CD8-positive, alpha-beta memory T cell (primary cell): ENCODE measurements at regions not wholly inside any gene's neighbourhood (a gene's known extent, or its start where the extent isn't known, plus 50 kb on each side); places are given as distances from the start of the nearest gene placed in this dataset.

Experiments used
- CTCF ChIA-PET: fragments of 350-600 bp; sonication (Branson Sonifier 250); formaldehyde crosslinking; loops from one replicate; lab custom pipeline; 2021; ENCODE audit warnings: antibody characterized with exemption; lab: Charles Lee
- POLR2A ChIA-PET: fragments of 350-600 bp; sonication (Branson Sonifier 250); formaldehyde crosslinking; loops from one replicate; lab custom pipeline; 2021; ENCODE audit warnings: antibody characterized with exemption; lab: Charles Lee
- DNase-seq, 5 donors: peaks; one replicate each; pipeline versions ENCODE4 v3.0.0 to v3.0.0-alpha.2; 2020 to 2022; ENCODE audit warnings: mixed read lengths in 1 of 5
- H3K27ac ChIP-seq: one replicate; pipeline ENCODE4 v1.7.0; 2013; ENCODE audit warnings: low read depth, mild to moderate bottlenecking, low read length, moderate library complexity
- H3K27me3 ChIP-seq: 2 replicates; pipeline ENCODE4 v1.7.0; 2013; ENCODE audit warnings: low read length, mild to moderate bottlenecking; ENCODE audit not compliant: insufficient read depth, poor library complexity, severe bottlenecking
- H3K36me3 ChIP-seq: 2 replicates; pipeline ENCODE4 v1.7.0; 2013; ENCODE audit warnings: mild to moderate bottlenecking, low read length, moderate library complexity; ENCODE audit not compliant: insufficient read depth
- H3K4me1 ChIP-seq: 2 replicates; pipeline ENCODE4 v1.7.0; 2013; ENCODE audit warnings: mild to moderate bottlenecking, low read length, moderate library complexity; ENCODE audit not compliant: insufficient read depth
- H3K4me3 ChIP-seq: 2 replicates; pipeline ENCODE4 v1.7.0; 2013; ENCODE audit warnings: mild to moderate bottlenecking, low read length
- H3K9me3 ChIP-seq: 2 replicates; pipeline ENCODE4 v1.7.0; 2013; ENCODE audit warnings: mild to moderate bottlenecking, low read length
- H3K27ac Mint-ChIP-seq, 8 donors: one replicate each; pipeline ENCODE4 v1.8.0; 2020 to 2021; ENCODE audit warnings: mixed read lengths in 8 of 8, mild to moderate bottlenecking in 6 of 8, inconsistent platforms in 3 of 8, moderate library complexity in 3 of 8
- H3K27me3 Mint-ChIP-seq, 2 donors: one replicate each; pipeline ENCODE4 v1.8.0; 2020 to 2021; ENCODE audit warnings: mixed read lengths in 2 of 2, mild to moderate bottlenecking in 1 of 2, moderate library complexity in 1 of 2
- H3K36me3 Mint-ChIP-seq, 3 donors: one replicate each; pipeline ENCODE4 v1.8.0; 2020 to 2021; ENCODE audit warnings: mixed read lengths in 3 of 3, inconsistent platforms in 1 of 3, mild to moderate bottlenecking in 1 of 3
- H3K4me1 Mint-ChIP-seq, 3 donors: one replicate each; pipeline ENCODE4 v1.8.0; 2020 to 2021; ENCODE audit warnings: mixed read lengths in 3 of 3, inconsistent platforms in 1 of 3, mild to moderate bottlenecking in 1 of 3
- H3K4me3 Mint-ChIP-seq, 7 donors: one replicate each; pipeline ENCODE4 v1.8.0; 2020 to 2021; ENCODE audit warnings: mixed read lengths in 7 of 7, mild to moderate bottlenecking in 6 of 7, moderate library complexity in 4 of 7, inconsistent platforms in 2 of 7
- H3K9me3 Mint-ChIP-seq, 5 donors: one replicate each; pipeline ENCODE4 v1.8.0; 2020 to 2022; ENCODE audit warnings: mixed read lengths in 5 of 5, mild to moderate bottlenecking in 3 of 5, moderate library complexity in 2 of 5, inconsistent platforms in 1 of 5

DNA sequence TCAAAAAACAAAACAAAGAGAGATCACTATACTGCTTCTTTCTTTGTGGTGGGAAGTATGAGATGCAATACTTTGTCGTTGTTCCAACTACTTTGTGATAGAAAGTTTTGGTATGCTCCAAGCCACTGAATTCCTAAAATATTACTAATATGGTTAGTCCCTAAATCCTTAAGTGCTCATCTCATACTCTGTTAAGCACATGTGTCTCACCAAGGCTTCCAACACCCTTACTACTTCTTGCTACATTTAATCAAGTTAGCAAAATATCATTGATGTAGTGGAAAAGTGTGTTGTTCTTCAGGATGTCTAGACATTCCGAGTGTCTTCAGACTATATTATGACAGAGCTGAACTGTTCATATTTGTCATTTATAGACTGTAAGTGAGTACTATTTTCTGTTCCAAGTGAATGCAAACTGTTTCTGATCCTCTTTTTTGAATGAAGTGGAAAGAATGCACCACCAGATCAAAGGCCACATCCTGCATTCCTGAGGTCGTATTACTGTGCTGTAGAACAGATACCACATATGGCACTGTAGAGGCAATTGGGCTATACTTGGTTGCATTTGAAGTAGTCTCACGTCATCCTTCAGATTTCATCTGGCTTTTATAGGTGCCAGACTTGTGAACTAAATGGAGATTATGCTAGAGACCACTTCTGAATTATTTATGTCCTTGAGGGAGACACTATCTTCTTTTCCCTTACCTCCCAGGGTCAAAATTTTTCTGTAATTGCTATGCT lies 298.4 kb upstream of the ZNF521 start:
- Histone ChIP-seq H3K27ac (no peak overlapping the region), H3K9me3 (no peaks in the 10 kb centered on the region), H3K27me3 (no peaks in the 10 kb centered on the region), H3K4me3 (no peak overlapping the region), H3K4me1 (no peaks in the 10 kb centered on the region), H3K36me3 (no peaks in the 10 kb centered on the region)
- ChIA-PET POLR2A (no interaction called here), CTCF (no interaction called here)
- Mint-ChIP-seq H3K4me3 (no peak overlapping the region), H3K4me1 (no peaks in the 10 kb centered on the region), H3K36me3 (no peaks in the 10 kb centered on the region), H3K27ac (no peak overlapping the region), H3K9me3 (peaks cover 0 to 6% (median 0%) of the 10 kb centered on the region in 5 donors), H3K27me3 (no peaks in the 10 kb centered on the region)
- DNase-seq, result no peak

- ChIA-PET CTCF (no interaction called here), POLR2A (no interaction called here)
- Mint-ChIP-seq H3K4me3 (no peak overlapping the region), H3K36me3 (no peaks in the 10 kb centered on the region), H3K4me1 (no peaks in the 10 kb centered on the region), H3K27ac (peak overlapping the region in 1 of 8 donors; percentile 82), H3K9me3 (peaks cover 0 to 4% (median 0%) of the 10 kb centered on the region in 5 donors), H3K27me3 (no peaks in the 10 kb centered on the region)
- no peak overlapping the region for H3K4me3 ChIP-seq
- H3K9me3 ChIP-seq, result no peaks in the 10 kb centered on the region
- DNase-seq, result no peak
- H3K27me3 ChIP-seq, result no peaks in the 10 kb centered on the region
- no peaks in the 10 kb centered on the region for H3K36me3 ChIP-seq
- H3K27ac ChIP-seq, result no peak overlapping the region
- H3K4me1 ChIP-seq, result no peaks in the 10 kb centered on the region
Observed at GRCh38 chr18:25648716-25649260, 296.8 kb upstream of the ZNF521 start.

- H3K4me1 Mint-ChIP-seq, result no peaks in the 10 kb centered on the region
- POLR2A ChIA-PET, result no interaction called here
- no peak overlapping the region for H3K4me3 Mint-ChIP-seq
- H3K27ac ChIP-seq, result no peak overlapping the region
- no peaks in the 10 kb centered on the region for H3K9me3 ChIP-seq
- peak overlapping the region in 1 of 8 donors; percentile 43 for H3K27ac Mint-ChIP-seq
- H3K27me3 ChIP-seq, result no peaks in the 10 kb centered on the region
- no peak overlapping the region for H3K4me3 ChIP-seq
- no peaks in the 10 kb centered on the region for H3K36me3 ChIP-seq
- no peaks in the 10 kb centered on the region for H3K36me3 Mint-ChIP-seq
- H3K9me3 Mint-ChIP-seq, result peaks cover 0 to 4% (median 0%) of the 10 kb centered on the region in 5 donors
- no peaks in the 10 kb centered on the region for H3K4me1 ChIP-seq
- CTCF ChIA-PET, result no interaction called here
- no peaks in the 10 kb centered on the region for H3K27me3 Mint-ChIP-seq
- DNase-seq, result no peak
Observed at GRCh38 chr18:25647404-25647803, 295.4 kb upstream of the ZNF521 start.

- no peaks in the 10 kb centered on the region for H3K27me3 Mint-ChIP-seq
- Histone ChIP-seq H3K27ac (no peak overlapping the region), H3K27me3 (no peaks in the 10 kb centered on the region), H3K36me3 (no peaks in the 10 kb centered on the region), H3K4me3 (no peak overlapping the region), H3K4me1 (no peaks in the 10 kb centered on the region), H3K9me3 (no peaks in the 10 kb centered on the region)
- H3K9me3 Mint-ChIP-seq, result peaks cover 0 to 4% (median 0%) of the 10 kb centered on the region in 5 donors
- H3K36me3 Mint-ChIP-seq, result no peaks in the 10 kb centered on the region
- H3K4me1 Mint-ChIP-seq, result no peaks in the 10 kb centered on the region
- ChIA-PET CTCF (no interaction called here), POLR2A (no interaction called here)
- no peak overlapping the region for H3K4me3 Mint-ChIP-seq
- H3K27ac Mint-ChIP-seq, result no peak overlapping the region
- DNase-seq, result no peak
Observed at GRCh38 chr18:25646971-25647370, 295.0 kb upstream of the ZNF521 start.

DNA sequence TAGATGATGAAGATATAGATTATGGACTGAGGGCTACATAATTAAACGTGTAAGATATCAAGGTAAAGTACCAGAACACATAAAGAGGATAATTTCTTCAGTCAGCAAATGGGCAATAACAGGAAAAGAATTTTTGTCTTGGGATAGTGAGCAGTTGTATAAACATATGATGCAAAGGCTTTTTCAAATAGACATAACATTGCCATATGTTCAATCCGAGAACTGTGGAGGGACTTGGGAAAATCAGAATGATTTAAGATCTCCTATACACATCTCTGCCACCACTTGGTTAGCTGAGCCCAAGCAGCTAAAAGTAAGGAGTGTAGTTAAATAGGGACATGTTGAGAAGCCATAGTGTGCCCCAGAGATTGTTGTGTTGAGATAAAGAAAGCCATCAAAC lies 287.6 kb upstream of the ZNF521 start:
- H3K36me3 ChIP-seq, result no peaks in the 10 kb centered on the region

DNA sequence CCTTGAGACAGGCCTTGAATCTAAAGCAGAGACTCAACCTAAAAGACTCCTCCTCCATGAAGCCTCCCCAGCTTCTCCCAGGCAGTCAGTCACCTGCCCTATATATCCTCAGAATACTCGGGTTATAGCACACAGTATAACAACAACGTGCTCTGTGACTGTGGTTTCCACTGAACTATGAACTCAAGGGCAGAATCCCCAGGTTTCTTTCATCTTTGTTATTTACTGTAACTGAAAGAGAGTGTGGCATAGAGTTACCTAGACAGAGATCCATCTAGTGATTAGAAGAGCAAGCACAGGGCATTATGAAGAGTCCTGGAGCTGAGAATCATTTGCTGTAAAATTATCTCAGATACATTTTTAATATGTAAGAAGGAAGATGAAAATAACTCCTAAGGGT lies 281.6 kb upstream of the ZNF521 start:
- ChIA-PET POLR2A (no interaction called here), CTCF (no interaction called here)
- no peak overlapping the region for H3K4me3 Mint-ChIP-seq
- H3K9me3 Mint-ChIP-seq, result peaks cover 6 to 14% (median 10%) of the 10 kb centered on the region in 5 donors
- H3K4me1 Mint-ChIP-seq, result no peaks in the 10 kb centered on the region
- Histone ChIP-seq H3K4me1 (no peaks in the 10 kb centered on the region), H3K27ac (no peak overlapping the region), H3K27me3 (no peaks in the 10 kb centered on the region), H3K4me3 (no peak overlapping the region), H3K9me3 (no peaks in the 10 kb centered on the region), H3K36me3 (no peaks in the 10 kb centered on the region)
- DNase-seq, result no peak
- H3K27me3 Mint-ChIP-seq, result peaks cover 0 to 5% of the 10 kb centered on the region in 2 donors
- no peak overlapping the region for H3K27ac Mint-ChIP-seq
- H3K36me3 Mint-ChIP-seq, result no peaks in the 10 kb centered on the region

More for the DNA sequence above, 287.6 kb upstream of the ZNF521 start:
- Mint-ChIP-seq H3K27ac (no peak overlapping the region), H3K36me3 (no peaks in the 10 kb centered on the region), H3K9me3 (peaks cover 0 to 5% (median 2%) of the 10 kb centered on the region in 5 donors), H3K4me1 (no peaks in the 10 kb centered on the region), H3K27me3 (no peaks in the 10 kb centered on the region), H3K4me3 (no peak overlapping the region)
- ChIA-PET POLR2A (no interaction called here), CTCF (no interaction called here)
- H3K9me3 ChIP-seq, result no peaks in the 10 kb centered on the region
- no peaks in the 10 kb centered on the region for H3K4me1 ChIP-seq
- H3K27me3 ChIP-seq, result no peaks in the 10 kb centered on the region
- H3K4me3 ChIP-seq, result no peak overlapping the region
- DNase-seq, result no peak
- H3K27ac ChIP-seq, result no peak overlapping the region

DNA sequence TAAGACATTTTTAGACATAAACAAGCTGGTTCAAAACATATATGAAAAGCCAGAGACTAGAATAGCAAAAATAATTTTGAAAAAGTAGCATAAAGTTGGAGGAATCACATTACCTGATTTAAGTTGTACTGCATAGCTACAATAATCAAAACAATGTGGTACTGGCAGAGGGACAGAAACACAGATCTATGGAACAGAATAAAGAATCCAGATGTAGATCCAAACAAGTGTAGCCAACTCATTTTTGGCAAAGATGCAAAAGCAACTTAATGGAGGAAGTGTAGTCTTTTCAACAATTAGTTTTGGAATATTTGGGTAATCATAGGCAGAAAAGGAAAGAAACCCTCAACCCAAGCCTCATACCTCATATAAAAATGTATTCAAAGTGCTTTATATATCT lies 278.7 kb upstream of the ZNF521 start:
- Mint-ChIP-seq H3K36me3 (no peaks in the 10 kb centered on the region), H3K4me3 (no peak overlapping the region), H3K9me3 (peaks cover 13 to 34% (median 16%) of the 10 kb centered on the region in 5 donors), H3K27me3 (peaks cover 0 to 7% of the 10 kb centered on the region in 2 donors), H3K27ac (no peak overlapping the region), H3K4me1 (no peaks in the 10 kb centered on the region)
- no peak overlapping the region for H3K4me3 ChIP-seq
- H3K27me3 ChIP-seq, result no peaks in the 10 kb centered on the region
- H3K36me3 ChIP-seq, result no peaks in the 10 kb centered on the region
- ChIA-PET CTCF (no interaction called here), POLR2A (no interaction called here)
- H3K27ac ChIP-seq, result no peak overlapping the region
- DNase-seq, result no peak
- no peaks in the 10 kb centered on the region for H3K9me3 ChIP-seq
- H3K4me1 ChIP-seq, result no peaks in the 10 kb centered on the region

DNA sequence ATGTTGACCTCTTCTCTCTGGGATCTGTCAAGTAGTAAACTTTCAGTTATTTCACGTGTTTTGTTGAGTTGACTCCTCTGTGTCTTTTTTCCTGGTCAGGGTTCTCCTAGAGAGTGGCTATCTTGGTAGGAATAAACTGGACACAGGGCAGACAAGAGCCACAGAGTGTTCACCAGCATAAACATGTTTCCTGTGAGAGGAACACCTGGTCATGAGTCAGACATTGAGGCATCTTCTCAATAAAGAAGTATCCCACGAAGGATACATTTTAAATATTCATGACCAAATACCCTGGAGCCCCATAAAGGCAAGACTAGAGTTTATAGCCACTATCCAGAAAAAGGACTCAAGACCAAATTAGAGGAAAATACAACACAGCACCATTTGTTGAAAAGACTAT lies 269.7 kb upstream of the ZNF521 start:
- Mint-ChIP-seq H3K27me3 (no peaks in the 10 kb centered on the region), H3K9me3 (peaks cover 9 to 33% (median 11%) of the 10 kb centered on the region in 5 donors), H3K4me3 (no peak overlapping the region), H3K27ac (no peak overlapping the region), H3K4me1 (no peaks in the 10 kb centered on the region), H3K36me3 (peaks cover 0 to 4% (median 0%) of the 10 kb centered on the region in 3 donors)
- no peak overlapping the region for H3K4me3 ChIP-seq
- no peaks in the 10 kb centered on the region for H3K36me3 ChIP-seq
- no peak overlapping the region for H3K27ac ChIP-seq
- POLR2A ChIA-PET, result no interaction called here
- no peaks in the 10 kb centered on the region for H3K27me3 ChIP-seq
- H3K9me3 ChIP-seq, result no peaks in the 10 kb centered on the region
- DNase-seq, result no peak
- CTCF ChIA-PET, result no interaction called here
- no peaks in the 10 kb centered on the region for H3K4me1 ChIP-seq
